ENCODE measurements at regions not wholly inside any gene's neighbourhood (a gene's known extent, or its start where the extent isn't known, plus 50 kb on each side); places are given as distances from the start of the nearest gene placed in this dataset.
A peak's percentile ranks its signal among the peaks of the same experiment; 100 is the strongest.

DNA sequence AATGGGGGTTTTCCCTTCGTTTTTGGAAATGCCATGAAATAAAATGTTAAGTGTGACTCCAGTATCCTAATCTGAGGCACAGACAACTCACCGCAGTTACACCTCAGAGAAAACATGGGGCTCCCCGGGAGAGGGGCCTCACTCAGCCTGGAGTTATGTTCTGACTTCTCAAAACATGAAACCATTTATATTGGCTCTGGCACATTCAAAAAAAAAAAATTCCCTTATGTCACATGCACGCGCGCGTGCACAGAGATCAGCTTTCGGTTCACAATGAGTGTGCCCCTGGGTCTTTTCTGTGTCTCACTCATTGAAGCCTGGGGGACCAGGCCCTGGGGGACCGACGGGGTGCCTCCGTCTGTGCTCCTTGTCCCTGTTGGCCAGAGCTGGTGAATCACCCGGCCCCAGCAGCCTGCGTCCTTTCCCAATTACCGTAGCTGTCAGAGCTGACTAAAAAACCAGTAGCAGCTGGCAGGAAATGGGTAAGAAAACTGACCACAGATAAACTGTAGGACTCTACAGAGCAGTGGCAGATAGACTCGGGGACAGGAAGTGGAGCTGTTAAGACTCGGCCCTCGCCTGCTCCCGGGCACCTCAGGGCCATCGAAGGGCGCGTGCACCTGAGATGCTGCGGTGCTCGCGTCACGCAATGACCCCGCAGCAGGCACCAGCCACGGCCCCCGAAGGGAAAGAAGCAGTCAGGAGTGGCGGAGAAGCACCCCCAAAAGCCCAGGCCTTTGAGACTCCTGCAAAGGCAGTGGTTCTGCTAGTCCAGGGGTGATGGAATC lies 138.3 kb upstream of the ID2 start:
- peaks cover 7% of the 10 kb centered on the region for H3K27me3 Mint-ChIP-seq
- H3K4me1 Mint-ChIP-seq (ENCODE audit: low read depth), result peaks cover 97% of the 10 kb centered on the region
- intact Hi-C loops (cut with micrococcal nuclease), result no loop called here

DNA sequence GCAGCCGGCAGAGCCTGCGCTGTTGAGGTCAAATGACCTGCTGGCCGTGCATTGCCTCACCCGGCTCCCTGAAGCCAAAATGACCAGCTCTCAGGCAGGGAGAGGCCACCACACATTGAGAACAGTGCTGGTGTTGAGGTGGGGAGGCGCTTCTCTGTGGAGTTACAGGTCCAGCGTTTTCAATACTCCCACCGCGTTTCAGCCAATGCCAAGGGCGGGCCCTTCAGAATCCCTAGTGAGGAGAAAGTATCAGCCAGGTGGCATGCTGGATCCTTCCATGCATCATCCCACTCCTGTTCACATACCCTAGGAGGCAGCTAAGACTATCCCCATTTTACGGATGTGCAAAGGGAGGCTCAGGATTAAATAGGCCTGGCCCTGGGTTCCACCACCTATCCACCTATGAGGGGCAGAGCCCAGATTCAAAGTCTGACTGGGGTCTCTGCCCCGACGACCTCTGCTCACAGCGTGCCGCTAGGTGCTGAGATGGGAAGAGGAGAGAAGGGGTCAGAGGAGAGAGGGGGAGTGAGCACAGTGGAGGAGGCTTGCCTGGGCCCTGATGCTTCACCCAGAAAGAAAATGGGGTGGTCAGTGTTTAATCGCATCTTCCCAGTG lies 137.6 kb upstream of the ID2 start:
- Mint-ChIP-seq H3K9me3 (no peaks in the 10 kb centered on the region), H3K27ac (peak overlapping the region; percentile 98), H3K36me3 (ENCODE audit: low read depth) (no peaks in the 10 kb centered on the region), H3K4me1 (ENCODE audit: low read depth) (peaks cover 90% of the 10 kb centered on the region), H3K27me3 (peaks cover 8% of the 10 kb centered on the region), H3K4me3 (peak overlapping the region; percentile 45)
- intact Hi-C loops (cut with micrococcal nuclease), result no loop called here

More for the DNA sequence above, 138.3 kb upstream of the ID2 start:
- Mint-ChIP-seq H3K27ac (peak overlapping the region; percentile 98), H3K9me3 (no peaks in the 10 kb centered on the region), H3K4me3 (peak overlapping the region; percentile 65), H3K36me3 (ENCODE audit: low read depth) (no peaks in the 10 kb centered on the region)

- Mint-ChIP-seq H3K4me1 (ENCODE audit: low read depth) (peaks cover 88% of the 10 kb centered on the region), H3K4me3 (peak overlapping the region; percentile 24), H3K9me3 (no peaks in the 10 kb centered on the region), H3K36me3 (ENCODE audit: low read depth) (no peaks in the 10 kb centered on the region), H3K27ac (peak overlapping the region; percentile 98), H3K27me3 (peaks cover 8% of the 10 kb centered on the region)
- intact Hi-C loops (cut with micrococcal nuclease), result loop anchor here (5.0 kb wide), 1 partner anchor 137 kb away; the partner anchor contains the start of gene ID2
Observed at GRCh38 chr2:8544786-8545694, 136.8 kb upstream of the ID2 start.

GRCh38 chr2:8545695-8546611 lies 135.9 kb upstream of the ID2 start:
- Mint-ChIP-seq H3K9me3 (no peaks in the 10 kb centered on the region), H3K4me3 (no peak overlapping the region), H3K27me3 (peaks cover 8% of the 10 kb centered on the region), H3K4me1 (ENCODE audit: low read depth) (peaks cover 79% of the 10 kb centered on the region), H3K27ac (peak overlapping the region; percentile 98), H3K36me3 (ENCODE audit: low read depth) (no peaks in the 10 kb centered on the region)
- intact Hi-C loops (cut with micrococcal nuclease), result loop anchor here (2.0 to 5.0 kb wide), 2 partner anchors 37 to 136 kb away; partner anchors contain the start of gene ID2

DNA sequence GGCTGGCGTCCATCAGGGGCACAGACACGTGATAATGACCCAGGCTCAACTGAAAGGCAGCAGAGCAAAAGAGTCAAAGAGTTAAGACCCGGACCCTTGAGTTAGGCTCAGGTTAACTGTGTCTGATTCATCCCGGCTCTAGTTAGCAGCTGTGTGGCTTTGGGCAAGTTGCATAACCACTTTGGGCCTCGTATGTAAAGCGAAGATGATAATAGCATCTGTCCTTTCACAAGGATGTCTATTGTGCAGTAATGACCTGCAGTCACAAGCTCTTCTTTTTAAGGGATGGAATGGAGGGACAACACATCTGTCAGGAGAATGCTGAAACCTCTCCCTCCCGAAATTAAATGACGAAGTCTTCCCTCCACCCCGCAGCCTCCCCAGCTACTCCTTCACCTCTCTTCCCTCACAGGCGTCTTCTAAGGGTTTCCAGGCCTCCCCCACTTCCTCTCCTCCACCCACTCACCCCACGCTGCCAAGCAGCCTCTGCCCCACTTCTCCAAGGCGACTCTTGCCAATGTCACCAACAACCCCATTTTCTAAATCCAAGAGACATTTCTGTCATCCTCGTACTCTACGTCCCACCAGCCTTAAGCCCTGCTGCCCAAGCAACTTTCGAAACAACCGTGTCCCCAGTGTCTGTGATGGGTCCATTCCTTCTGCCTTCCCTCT lies 135.1 kb upstream of the ID2 start:
- Mint-ChIP-seq H3K4me1 (ENCODE audit: low read depth) (peaks cover 78% of the 10 kb centered on the region), H3K9me3 (no peaks in the 10 kb centered on the region), H3K27ac (peak overlapping the region; percentile 61), H3K36me3 (ENCODE audit: low read depth) (no peaks in the 10 kb centered on the region), H3K4me3 (no peak overlapping the region), H3K27me3 (peaks cover 9% of the 10 kb centered on the region)
- intact Hi-C loops (cut with micrococcal nuclease), result loop anchor here (2.0 to 5.0 kb wide), 2 partner anchors 36 to 136 kb away; partner anchors contain the start of gene ID2

GRCh38 chr2:8547284-8548064 lies 134.4 kb upstream of the ID2 start:
- intact Hi-C loops (cut with micrococcal nuclease), result loop anchor here (2.0 to 5.0 kb wide), 2 partner anchors 35 to 135 kb away; partner anchors contain the start of gene ID2
- Mint-ChIP-seq H3K27me3 (peaks cover 10% of the 10 kb centered on the region), H3K36me3 (ENCODE audit: low read depth) (no peaks in the 10 kb centered on the region), H3K27ac (peak overlapping the region; percentile 61), H3K4me3 (no peak overlapping the region), H3K9me3 (no peaks in the 10 kb centered on the region), H3K4me1 (ENCODE audit: low read depth) (peaks cover 78% of the 10 kb centered on the region)

GRCh38 chr2:8548065-8548618 lies 133.7 kb upstream of the ID2 start:
- no peaks in the 10 kb centered on the region for H3K9me3 Mint-ChIP-seq
- H3K4me3 Mint-ChIP-seq, result no peak overlapping the region
- peak overlapping the region; percentile 61 for H3K27ac Mint-ChIP-seq
- intact Hi-C loops (cut with micrococcal nuclease), result loop anchor here (5.0 kb wide), 1 partner anchor 134 kb away; the partner anchor contains the start of gene ID2
- H3K27me3 Mint-ChIP-seq, result peaks cover 10% of the 10 kb centered on the region
- no peaks in the 10 kb centered on the region for H3K36me3 Mint-ChIP-seq (ENCODE audit: low read depth)
- peaks cover 73% of the 10 kb centered on the region for H3K4me1 Mint-ChIP-seq (ENCODE audit: low read depth)

DNA sequence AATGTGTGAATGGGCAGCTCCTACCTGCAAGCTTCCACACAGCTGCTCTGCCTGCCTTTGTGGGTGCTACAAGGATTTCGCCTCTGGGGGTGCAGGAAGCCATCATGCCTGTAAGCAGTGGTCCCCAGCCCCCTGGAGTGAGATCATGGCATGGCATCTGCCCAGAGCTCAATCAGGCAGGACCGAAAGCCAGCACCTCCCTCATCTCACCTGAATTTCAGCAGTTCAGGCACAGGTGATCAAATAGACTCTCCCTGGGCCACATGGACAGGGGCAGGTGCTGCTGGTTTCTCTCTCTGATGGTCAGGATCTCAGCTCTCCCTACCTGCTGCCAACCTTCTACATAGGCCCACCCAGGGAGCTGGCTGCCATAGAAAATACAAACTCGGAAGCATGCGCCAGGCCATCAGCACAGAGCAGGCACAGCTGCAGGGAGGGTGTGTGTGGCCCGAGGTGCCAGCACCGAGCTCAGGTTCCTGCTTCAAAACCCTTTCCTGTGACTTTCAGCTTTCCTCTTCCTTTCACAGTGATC lies 133.2 kb upstream of the ID2 start:
- Mint-ChIP-seq H3K36me3 (ENCODE audit: low read depth) (no peaks in the 10 kb centered on the region), H3K9me3 (no peaks in the 10 kb centered on the region), H3K27me3 (peaks cover 10% of the 10 kb centered on the region), H3K27ac (no peak overlapping the region), H3K4me3 (no peak overlapping the region), H3K4me1 (ENCODE audit: low read depth) (peaks cover 68% of the 10 kb centered on the region)
- intact Hi-C loops (cut with micrococcal nuclease), result loop anchor here (5.0 kb wide), 1 partner anchor 134 kb away; the partner anchor contains the start of gene ID2

DNA sequence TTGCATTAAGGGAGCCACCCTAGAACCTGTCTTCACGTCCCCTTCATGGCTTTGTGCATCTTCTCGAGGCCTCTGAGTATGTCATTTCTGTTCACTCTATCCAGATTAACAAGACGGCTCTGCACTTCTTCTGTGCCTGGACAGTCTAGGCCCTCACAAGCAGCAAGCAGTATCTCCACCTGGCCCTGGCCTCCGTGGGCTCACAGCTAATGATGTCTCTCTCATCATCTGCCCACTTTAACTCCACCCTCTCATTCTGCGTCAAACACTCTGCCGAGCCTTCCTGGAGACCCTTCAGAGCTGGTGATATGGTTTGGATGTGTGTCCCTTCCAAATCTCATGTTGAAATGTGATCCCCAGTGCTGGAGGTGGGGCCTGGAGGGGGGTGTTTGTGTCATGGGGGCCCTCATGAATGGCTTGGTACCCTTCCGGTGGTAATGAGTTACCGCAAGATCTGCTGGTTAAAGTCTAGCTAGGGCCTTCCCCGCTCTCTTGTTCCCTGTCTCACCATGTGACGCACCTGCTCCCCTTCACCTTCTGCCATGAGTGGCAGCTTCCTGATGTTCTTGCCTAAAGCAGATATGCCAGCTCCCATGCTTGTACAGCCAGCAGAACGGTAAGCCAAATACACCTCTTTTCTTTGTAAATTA lies 132.5 kb upstream of the ID2 start:
- Mint-ChIP-seq H3K4me1 (ENCODE audit: low read depth) (peaks cover 60% of the 10 kb centered on the region), H3K9me3 (no peaks in the 10 kb centered on the region), H3K36me3 (ENCODE audit: low read depth) (no peaks in the 10 kb centered on the region), H3K27me3 (peaks cover 10% of the 10 kb centered on the region), H3K4me3 (no peak overlapping the region), H3K27ac (no peak overlapping the region)
- intact Hi-C loops (cut with micrococcal nuclease), result loop anchor here (5.0 kb wide), 1 partner anchor 133 kb away; the partner anchor contains the start of gene ID2

DNA sequence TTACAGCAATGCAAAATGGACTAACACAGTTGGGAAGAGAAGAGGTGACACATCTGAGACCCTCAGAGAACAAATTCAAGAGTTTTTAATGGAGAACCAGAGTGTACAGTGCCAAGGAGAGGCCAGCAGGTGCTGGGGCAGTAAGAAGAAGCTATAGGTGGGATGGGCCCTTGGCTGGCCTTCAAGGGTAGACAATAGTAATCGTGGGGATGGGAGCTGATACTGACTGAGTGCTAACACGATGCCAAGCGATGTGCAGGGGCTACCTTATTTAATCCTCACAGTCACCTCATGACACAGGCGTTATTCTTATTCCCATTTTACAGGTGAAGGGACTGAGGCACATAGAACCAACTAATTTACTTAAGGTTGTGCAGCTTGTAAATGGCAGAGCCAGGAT lies 131.9 kb upstream of the ID2 start:
- intact Hi-C loops (cut with micrococcal nuclease), result loop anchor here (5.0 kb wide), 1 partner anchor 132 kb away; the partner anchor contains the start of gene ID2
- peaks cover 10% of the 10 kb centered on the region for H3K27me3 Mint-ChIP-seq
- no peaks in the 10 kb centered on the region for H3K36me3 Mint-ChIP-seq (ENCODE audit: low read depth)
- no peaks in the 10 kb centered on the region for H3K9me3 Mint-ChIP-seq
- peaks cover 55% of the 10 kb centered on the region for H3K4me1 Mint-ChIP-seq (ENCODE audit: low read depth)
- no peak overlapping the region for H3K4me3 Mint-ChIP-seq
- H3K27ac Mint-ChIP-seq, result no peak overlapping the region

DNA sequence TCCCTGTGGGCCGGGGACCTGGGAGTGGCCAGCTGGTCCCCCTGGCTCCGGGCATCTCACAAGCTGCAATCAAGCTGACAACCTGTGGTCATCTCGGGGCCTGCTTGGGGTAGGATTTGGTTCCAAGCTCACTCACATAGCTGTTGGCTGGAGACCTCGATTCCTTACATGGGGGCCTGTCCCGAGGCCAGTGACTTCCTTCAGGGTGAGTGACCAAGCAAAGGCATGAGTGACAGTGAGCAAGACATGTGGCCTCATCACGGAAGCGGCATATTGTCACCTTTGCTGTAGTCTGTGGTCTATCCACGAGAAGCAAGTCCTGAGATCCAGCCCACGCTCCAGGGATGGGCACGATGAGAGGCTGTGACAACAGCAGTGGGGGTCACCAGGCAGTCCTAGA lies 131.4 kb upstream of the ID2 start:
- no peaks in the 10 kb centered on the region for H3K36me3 Mint-ChIP-seq (ENCODE audit: low read depth)
- H3K4me3 Mint-ChIP-seq, result no peak overlapping the region
- H3K9me3 Mint-ChIP-seq, result no peaks in the 10 kb centered on the region
- peaks cover 50% of the 10 kb centered on the region for H3K4me1 Mint-ChIP-seq (ENCODE audit: low read depth)
- H3K27ac Mint-ChIP-seq, result no peak overlapping the region
- H3K27me3 Mint-ChIP-seq, result peaks cover 10% of the 10 kb centered on the region
- intact Hi-C loops (cut with micrococcal nuclease), result no loop called here

All from dendritic cell treated with granulocyte-macrophage colony-stimulating factor and Interleukin-4, amounts not matched to agents 40 ng/mL and 50 ng/mL, for 4 days (primary cell).